ENCODE measurements at regions not wholly inside any gene's neighbourhood (a gene's known extent, or its start where the extent isn't known, plus 50 kb on each side); places are given as distances from the start of the nearest gene placed in this dataset.

DNA sequence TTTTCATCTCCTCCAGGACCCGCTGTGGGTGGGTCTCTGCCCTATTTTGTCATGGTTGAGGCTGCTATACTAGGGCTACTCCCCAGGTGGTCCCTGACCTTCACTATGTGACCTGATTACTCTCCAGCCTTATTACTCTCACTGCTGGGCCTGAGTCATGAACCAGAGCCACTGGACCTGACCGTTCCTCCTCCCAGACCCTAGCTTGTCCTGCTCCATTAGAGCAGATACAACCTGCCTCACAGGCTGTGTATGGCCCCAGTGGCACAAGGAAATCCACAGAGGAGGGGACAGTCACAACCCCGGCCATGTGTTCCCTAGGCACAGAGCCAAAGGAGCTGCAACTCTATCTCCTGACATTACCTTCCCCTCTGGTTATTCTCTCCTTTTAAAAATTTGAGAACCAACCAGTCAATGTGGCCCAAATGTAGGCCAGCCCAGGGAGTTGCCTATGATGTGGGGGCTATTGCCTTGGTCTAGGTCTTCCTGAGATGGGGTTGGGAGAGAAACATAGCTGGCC, 96.0 kb upstream of the FSTL4 start:
- Histone ChIP-seq H3K27me3 (ENCODE audit: insufficient read depth, poor library complexity, severe bottlenecking) (no peaks in the 10 kb centered on the region), H3K4me3 (replicated peaks; ENCODE audit: insufficient read depth, low read length) (no peak overlapping the region), H3K27ac (replicated peaks) (no peak overlapping the region)
- TF ChIP-seq SPI1 (IDR thresholded peaks at IDR 0.05; ENCODE audit: borderline replicate concordance, low read depth) (no peak), GABPA (IDR thresholded peaks at IDR 0.05; ENCODE audit: low read depth) (no peak), POLR2AphosphoS5 (IDR thresholded peaks at IDR 0.05; ENCODE audit: low read depth) (no peak)
- TF ChIP-seq, protein P1, sequence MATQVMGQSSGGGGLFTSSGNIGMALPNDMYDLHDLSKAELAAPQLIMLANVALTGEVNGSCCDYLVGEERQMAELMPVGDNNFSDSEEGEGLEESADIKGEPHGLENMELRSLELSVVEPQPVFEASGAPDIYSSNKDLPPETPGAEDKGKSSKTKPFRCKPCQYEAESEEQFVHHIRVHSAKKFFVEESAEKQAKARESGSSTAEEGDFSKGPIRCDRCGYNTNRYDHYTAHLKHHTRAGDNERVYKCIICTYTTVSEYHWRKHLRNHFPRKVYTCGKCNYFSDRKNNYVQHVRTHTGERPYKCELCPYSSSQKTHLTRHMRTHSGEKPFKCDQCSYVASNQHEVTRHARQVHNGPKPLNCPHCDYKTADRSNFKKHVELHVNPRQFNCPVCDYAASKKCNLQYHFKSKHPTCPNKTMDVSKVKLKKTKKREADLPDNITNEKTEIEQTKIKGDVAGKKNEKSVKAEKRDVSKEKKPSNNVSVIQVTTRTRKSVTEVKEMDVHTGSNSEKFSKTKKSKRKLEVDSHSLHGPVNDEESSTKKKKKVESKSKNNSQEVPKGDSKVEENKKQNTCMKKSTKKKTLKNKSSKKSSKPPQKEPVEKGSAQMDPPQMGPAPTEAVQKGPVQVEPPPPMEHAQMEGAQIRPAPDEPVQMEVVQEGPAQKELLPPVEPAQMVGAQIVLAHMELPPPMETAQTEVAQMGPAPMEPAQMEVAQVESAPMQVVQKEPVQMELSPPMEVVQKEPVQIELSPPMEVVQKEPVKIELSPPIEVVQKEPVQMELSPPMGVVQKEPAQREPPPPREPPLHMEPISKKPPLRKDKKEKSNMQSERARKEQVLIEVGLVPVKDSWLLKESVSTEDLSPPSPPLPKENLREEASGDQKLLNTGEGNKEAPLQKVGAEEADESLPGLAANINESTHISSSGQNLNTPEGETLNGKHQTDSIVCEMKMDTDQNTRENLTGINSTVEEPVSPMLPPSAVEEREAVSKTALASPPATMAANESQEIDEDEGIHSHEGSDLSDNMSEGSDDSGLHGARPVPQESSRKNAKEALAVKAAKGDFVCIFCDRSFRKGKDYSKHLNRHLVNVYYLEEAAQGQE (IDR thresholded peaks at IDR 0.05; ENCODE audit: insufficient replicate concordance, low read depth) = no peak
- TF ChIP-seq, protein P2, sequence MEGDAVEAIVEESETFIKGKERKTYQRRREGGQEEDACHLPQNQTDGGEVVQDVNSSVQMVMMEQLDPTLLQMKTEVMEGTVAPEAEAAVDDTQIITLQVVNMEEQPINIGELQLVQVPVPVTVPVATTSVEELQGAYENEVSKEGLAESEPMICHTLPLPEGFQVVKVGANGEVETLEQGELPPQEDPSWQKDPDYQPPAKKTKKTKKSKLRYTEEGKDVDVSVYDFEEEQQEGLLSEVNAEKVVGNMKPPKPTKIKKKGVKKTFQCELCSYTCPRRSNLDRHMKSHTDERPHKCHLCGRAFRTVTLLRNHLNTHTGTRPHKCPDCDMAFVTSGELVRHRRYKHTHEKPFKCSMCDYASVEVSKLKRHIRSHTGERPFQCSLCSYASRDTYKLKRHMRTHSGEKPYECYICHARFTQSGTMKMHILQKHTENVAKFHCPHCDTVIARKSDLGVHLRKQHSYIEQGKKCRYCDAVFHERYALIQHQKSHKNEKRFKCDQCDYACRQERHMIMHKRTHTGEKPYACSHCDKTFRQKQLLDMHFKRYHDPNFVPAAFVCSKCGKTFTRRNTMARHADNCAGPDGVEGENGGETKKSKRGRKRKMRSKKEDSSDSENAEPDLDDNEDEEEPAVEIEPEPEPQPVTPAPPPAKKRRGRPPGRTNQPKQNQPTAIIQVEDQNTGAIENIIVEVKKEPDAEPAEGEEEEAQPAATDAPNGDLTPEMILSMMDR (IDR thresholded peaks at IDR 0.05; ENCODE audit: insufficient read depth, low read length) = no peak
- DNase-seq (ENCODE audit: low read depth in 1 of 2, low spot score in 1 of 2) = no peak

DNA sequence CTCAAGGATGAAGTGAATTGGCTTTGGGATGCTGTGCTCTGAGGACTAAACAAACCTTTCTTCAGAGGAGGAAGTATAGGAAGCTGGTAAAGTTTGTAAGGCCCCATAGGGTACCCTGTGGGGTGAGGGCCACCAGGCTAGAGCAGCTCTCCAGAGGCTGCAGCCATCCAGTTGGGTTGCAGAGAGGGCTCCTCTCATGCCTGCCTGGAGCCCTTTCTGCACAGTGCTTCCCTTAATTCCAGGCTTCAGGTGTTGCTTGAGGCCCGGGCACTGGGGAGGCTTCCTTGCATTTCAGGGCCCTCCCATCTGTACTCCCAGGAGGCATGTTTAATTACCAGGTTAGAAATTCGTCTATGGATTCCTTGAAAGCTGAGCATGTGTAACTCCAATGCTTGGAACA, 95.3 kb upstream of the FSTL4 start:
- Histone ChIP-seq H3K27ac (replicated peaks) (no peak overlapping the region), H3K27me3 (ENCODE audit: insufficient read depth, poor library complexity, severe bottlenecking) (no peaks in the 10 kb centered on the region), H3K4me3 (replicated peaks; ENCODE audit: insufficient read depth, low read length) (no peak overlapping the region)
- TF ChIP-seq, protein P1 (IDR thresholded peaks at IDR 0.05; ENCODE audit: insufficient replicate concordance, low read depth) = no peak
- TF ChIP-seq GABPA (IDR thresholded peaks at IDR 0.05; ENCODE audit: low read depth) = no peak
- TF ChIP-seq, protein P2 (IDR thresholded peaks at IDR 0.05; ENCODE audit: insufficient read depth, low read length) = no peak
- TF ChIP-seq POLR2AphosphoS5 (IDR thresholded peaks at IDR 0.05; ENCODE audit: low read depth) = no peak
- no peak for TF ChIP-seq SPI1 (IDR thresholded peaks at IDR 0.05; ENCODE audit: borderline replicate concordance, low read depth)
- no peak for DNase-seq (ENCODE audit: low read depth in 1 of 2, low spot score in 1 of 2)

DNA sequence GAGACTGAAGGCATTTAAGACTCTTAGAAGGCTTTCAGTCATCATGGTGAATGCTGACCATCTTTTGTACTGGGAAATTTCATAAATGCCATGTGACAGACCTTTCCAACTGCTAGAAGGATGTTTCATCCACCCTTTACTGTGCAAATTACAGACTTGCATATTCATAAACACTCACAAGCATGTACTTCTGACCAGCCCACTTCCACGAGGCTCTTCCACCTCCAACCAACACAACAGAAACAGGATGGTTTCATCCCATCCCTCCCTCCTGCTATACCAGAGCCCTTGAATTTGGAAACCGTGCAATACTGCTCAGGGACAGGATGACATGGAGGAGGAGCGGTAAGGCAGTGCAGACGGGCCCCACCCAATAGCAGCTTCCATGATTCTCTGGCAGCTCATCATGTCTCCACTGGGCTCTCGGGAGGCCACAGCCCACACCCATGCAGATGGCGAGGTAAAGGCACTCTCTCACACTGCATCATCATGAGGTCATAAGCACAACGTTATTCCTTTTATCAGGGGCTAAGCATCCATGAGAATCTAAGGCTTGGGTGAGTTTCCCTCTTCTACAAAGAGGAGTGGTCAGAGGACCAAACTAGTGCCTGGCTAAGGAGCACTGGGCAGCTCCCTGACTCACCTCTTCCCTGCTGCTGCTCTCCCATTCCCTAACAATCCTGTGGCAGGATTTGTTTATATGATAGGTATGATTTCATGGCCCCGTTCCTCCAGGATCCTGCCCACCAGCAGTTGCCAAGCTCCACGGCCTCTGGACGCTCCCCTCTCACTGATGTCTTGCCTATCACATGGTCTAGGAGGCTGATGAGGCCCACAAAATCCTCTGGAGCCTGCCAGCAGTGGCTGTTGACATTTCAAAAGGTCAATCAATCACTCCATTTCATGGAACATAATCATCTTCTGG, 94.4 kb upstream of the FSTL4 start:
- no peak overlapping the region for H3K4me3 ChIP-seq (replicated peaks; ENCODE audit: insufficient read depth, low read length)
- DNase-seq (ENCODE audit: low read depth in 1 of 2, low spot score in 1 of 2) = no peak
- H3K27ac ChIP-seq (replicated peaks) = no peak overlapping the region
- TF ChIP-seq SPI1 (IDR thresholded peaks at IDR 0.05; ENCODE audit: borderline replicate concordance, low read depth) (no peak), GABPA (IDR thresholded peaks at IDR 0.05; ENCODE audit: low read depth) (no peak), POLR2AphosphoS5 (IDR thresholded peaks at IDR 0.05; ENCODE audit: low read depth) (no peak)
- TF ChIP-seq, protein P2 (IDR thresholded peaks at IDR 0.05; ENCODE audit: insufficient read depth, low read length) = no peak
- TF ChIP-seq, protein P1 (IDR thresholded peaks at IDR 0.05; ENCODE audit: insufficient replicate concordance, low read depth) = no peak
- H3K27me3 ChIP-seq (ENCODE audit: insufficient read depth, poor library complexity, severe bottlenecking) = no peaks in the 10 kb centered on the region

All from HL-60 (cell line).